ENCODE measurements at regions not wholly inside any gene's neighbourhood (a gene's known extent, or its start where the extent isn't known, plus 50 kb on each side); places are given as distances from the start of the nearest gene placed in this dataset.

DNA sequence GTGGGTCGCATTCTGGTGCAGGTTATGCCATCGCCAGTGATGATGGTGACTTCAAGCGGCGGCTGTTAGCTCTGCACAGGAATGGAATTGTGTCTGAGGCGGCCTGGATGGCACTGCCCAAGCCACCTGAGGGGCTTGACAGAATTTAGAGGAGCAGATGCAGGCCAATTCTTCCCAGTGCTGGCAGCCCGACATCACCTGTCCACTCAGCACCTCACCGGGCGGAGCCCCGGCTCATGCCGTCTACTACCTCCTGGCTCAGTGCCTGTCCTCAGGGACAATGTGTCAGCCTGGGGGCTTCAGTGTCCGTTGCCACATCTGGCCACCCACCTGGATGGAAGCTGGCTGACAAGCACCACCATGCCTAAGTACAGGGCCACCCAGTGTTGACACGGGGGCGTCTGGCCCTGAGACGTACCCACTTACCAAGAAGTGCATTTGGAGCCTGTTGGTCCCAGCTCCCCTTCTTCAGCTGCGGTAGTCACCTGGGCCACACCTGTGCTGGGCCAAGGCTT, 420.5 kb upstream of the MKI67 start:
- no TSS peak for BruUV-seq (replicated peaks)
- no peaks in the 10 kb centered on the region for H3K9me3 ChIP-seq (ENCODE audit: low read length)
- H3K36me3 ChIP-seq (ENCODE audit: low read depth, low read length) = no peaks in the 10 kb centered on the region
- ChIA-PET CTCF (no interaction called here), POLR2A (ENCODE audit: unreplicated experiment) (no interaction called here)
- no peak for TF ChIP-seq EZH2 (IDR thresholded peaks at IDR 0.05; ENCODE audit: low read length, unreplicated experiment)
- TF ChIP-seq EZH2phosphoT487 (IDR thresholded peaks at IDR 0.05; ENCODE audit: borderline replicate concordance, low read length) = no peak
- TF ChIP-seq, protein P1, sequence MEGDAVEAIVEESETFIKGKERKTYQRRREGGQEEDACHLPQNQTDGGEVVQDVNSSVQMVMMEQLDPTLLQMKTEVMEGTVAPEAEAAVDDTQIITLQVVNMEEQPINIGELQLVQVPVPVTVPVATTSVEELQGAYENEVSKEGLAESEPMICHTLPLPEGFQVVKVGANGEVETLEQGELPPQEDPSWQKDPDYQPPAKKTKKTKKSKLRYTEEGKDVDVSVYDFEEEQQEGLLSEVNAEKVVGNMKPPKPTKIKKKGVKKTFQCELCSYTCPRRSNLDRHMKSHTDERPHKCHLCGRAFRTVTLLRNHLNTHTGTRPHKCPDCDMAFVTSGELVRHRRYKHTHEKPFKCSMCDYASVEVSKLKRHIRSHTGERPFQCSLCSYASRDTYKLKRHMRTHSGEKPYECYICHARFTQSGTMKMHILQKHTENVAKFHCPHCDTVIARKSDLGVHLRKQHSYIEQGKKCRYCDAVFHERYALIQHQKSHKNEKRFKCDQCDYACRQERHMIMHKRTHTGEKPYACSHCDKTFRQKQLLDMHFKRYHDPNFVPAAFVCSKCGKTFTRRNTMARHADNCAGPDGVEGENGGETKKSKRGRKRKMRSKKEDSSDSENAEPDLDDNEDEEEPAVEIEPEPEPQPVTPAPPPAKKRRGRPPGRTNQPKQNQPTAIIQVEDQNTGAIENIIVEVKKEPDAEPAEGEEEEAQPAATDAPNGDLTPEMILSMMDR (conservative IDR thresholded peaks at IDR 0.05; ENCODE audit: low read depth, low read length) = no peak
- DNase-seq (no peak), ATAC-seq (no peak)
- H3K4me1 ChIP-seq (ENCODE audit: insufficient read depth, low read length) = no peaks in the 10 kb centered on the region
- no peak overlapping the region for H3K27ac ChIP-seq (ENCODE audit: low read length)
- no peaks in the 10 kb centered on the region for H3K79me2 ChIP-seq (ENCODE audit: low read length)
- H3K9me2 ChIP-seq (replicated peaks; ENCODE audit: low read length) = no peaks in the 10 kb centered on the region
- peaks cover 35% of the 10 kb centered on the region for H3K27me3 ChIP-seq (ENCODE audit: low read length)
- no peaks in the 10 kb centered on the region for H4K20me1 ChIP-seq (ENCODE audit: low read length)
- intact Hi-C loops (cut with micrococcal nuclease) = no loop called here
- no peaks in the 10 kb centered on the region for H3F3A ChIP-seq (ENCODE audit: low read length, unreplicated experiment)
- no peak overlapping the region for H3K4me3 ChIP-seq (ENCODE audit: low read length)
- no peak overlapping the region for H3K4me2 ChIP-seq (ENCODE audit: low read length)
- no peak overlapping the region for H3K9ac ChIP-seq (ENCODE audit: low read length)
- no peak overlapping the region for H2AFZ ChIP-seq (ENCODE audit: low read length)

DNA sequence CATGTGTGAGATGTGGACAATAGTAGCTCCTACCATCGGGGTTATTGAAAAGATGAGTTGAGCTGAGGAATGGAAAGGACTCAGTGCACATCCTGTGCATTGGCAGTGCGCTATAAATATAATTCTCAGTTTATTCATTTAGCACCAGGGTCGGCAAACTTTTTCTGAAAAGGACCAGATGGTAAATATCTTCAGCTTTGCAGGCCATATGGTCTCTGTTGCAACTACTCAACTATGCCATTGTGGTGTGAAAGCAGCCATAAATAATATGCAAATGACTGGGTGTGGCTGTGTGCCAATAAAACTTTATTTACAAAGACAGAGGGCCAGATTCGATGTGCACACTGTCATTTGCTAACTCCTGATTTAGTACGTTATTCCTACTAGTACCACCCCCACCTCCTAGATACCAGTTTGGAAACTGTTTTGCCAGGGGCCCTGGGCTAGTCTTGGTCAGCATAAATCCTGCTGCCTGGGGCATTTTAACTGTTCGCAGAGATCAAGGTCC, 422.9 kb upstream of the MKI67 start:
- H3K4me2 ChIP-seq (ENCODE audit: low read length) = no peak overlapping the region
- POLR2A ChIA-PET (ENCODE audit: unreplicated experiment) = no interaction called here
- no peak overlapping the region for H3K27ac ChIP-seq (ENCODE audit: low read length)
- H3K36me3 ChIP-seq (ENCODE audit: low read depth, low read length) = no peaks in the 10 kb centered on the region
- CTCF ChIA-PET = no interaction called here
- no peak overlapping the region for H2AFZ ChIP-seq (ENCODE audit: low read length)
- H3K9me2 ChIP-seq (replicated peaks; ENCODE audit: low read length) = no peaks in the 10 kb centered on the region
- no peaks in the 10 kb centered on the region for H3K4me1 ChIP-seq (ENCODE audit: insufficient read depth, low read length)
- H3K79me2 ChIP-seq (ENCODE audit: low read length) = no peaks in the 10 kb centered on the region
- intact Hi-C loops (cut with micrococcal nuclease) = no loop called here
- no peaks in the 10 kb centered on the region for H3F3A ChIP-seq (ENCODE audit: low read length, unreplicated experiment)
- H3K4me3 ChIP-seq (ENCODE audit: low read length) = no peak overlapping the region
- H3K9ac ChIP-seq (ENCODE audit: low read length) = no peak overlapping the region
- no peak for DNase-seq
- no peaks in the 10 kb centered on the region for H4K20me1 ChIP-seq (ENCODE audit: low read length)
- no TSS peak for BruUV-seq (replicated peaks)
- peaks cover 13% of the 10 kb centered on the region for H3K27me3 ChIP-seq (ENCODE audit: low read length)
- no peaks in the 10 kb centered on the region for H3K9me3 ChIP-seq (ENCODE audit: low read length)
- no peak for ATAC-seq
- TF ChIP-seq EZH2 (IDR thresholded peaks at IDR 0.05; ENCODE audit: low read length, unreplicated experiment) (no peak), EZH2phosphoT487 (IDR thresholded peaks at IDR 0.05; ENCODE audit: borderline replicate concordance, low read length) (no peak)
- TF ChIP-seq, protein P1 (conservative IDR thresholded peaks at IDR 0.05; ENCODE audit: low read depth, low read length) = no peak

DNA sequence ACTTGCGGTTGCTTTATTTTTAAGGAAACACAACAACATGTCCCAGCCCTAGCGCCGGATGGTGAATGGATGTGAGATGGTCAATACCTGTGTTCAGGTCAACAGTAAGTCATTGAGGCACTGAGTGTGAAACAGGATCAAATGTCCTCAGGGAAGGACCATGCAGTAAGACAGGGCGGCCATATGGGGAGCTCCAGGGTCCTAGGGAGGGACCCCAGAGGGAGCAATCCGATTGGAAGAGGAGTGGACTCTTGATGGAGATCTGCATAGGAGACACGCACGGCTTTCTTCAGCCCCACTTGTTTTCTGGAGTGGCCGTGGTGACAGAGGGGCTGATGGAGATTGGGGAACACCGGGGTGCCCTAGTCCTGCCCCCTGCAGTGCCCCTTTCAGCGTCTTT, 423.8 kb upstream of the MKI67 start:
- DNase-seq (no peak), ATAC-seq (no peak)
- no peaks in the 10 kb centered on the region for H3K36me3 ChIP-seq (ENCODE audit: low read depth, low read length)
- no peak overlapping the region for H3K4me3 ChIP-seq (ENCODE audit: low read length)
- H3K9ac ChIP-seq (ENCODE audit: low read length) = no peak overlapping the region
- no peaks in the 10 kb centered on the region for H3F3A ChIP-seq (ENCODE audit: low read length, unreplicated experiment)
- CTCF ChIA-PET = no interaction called here
- no peaks in the 10 kb centered on the region for H3K9me3 ChIP-seq (ENCODE audit: low read length)
- no peak overlapping the region for H3K4me2 ChIP-seq (ENCODE audit: low read length)
- H4K20me1 ChIP-seq (ENCODE audit: low read length) = no peaks in the 10 kb centered on the region
- no peaks in the 10 kb centered on the region for H3K9me2 ChIP-seq (replicated peaks; ENCODE audit: low read length)
- POLR2A ChIA-PET (ENCODE audit: unreplicated experiment) = no interaction called here
- no peaks in the 10 kb centered on the region for H3K79me2 ChIP-seq (ENCODE audit: low read length)
- H3K4me1 ChIP-seq (ENCODE audit: insufficient read depth, low read length) = no peaks in the 10 kb centered on the region
- TF ChIP-seq EZH2 (IDR thresholded peaks at IDR 0.05; ENCODE audit: low read length, unreplicated experiment) (no peak), EZH2phosphoT487 (IDR thresholded peaks at IDR 0.05; ENCODE audit: borderline replicate concordance, low read length) (no peak)
- TF ChIP-seq, protein P1 (conservative IDR thresholded peaks at IDR 0.05; ENCODE audit: low read depth, low read length) = no peak
- BruUV-seq (replicated peaks) = no TSS peak
- no peak overlapping the region for H3K27ac ChIP-seq (ENCODE audit: low read length)
- peaks cover 4% of the 10 kb centered on the region for H3K27me3 ChIP-seq (ENCODE audit: low read length)
- intact Hi-C loops (cut with micrococcal nuclease) = no loop called here
- H2AFZ ChIP-seq (ENCODE audit: low read length) = no peak overlapping the region

Data from PC-3 (cell line).